ENCODE measurements at regions not wholly inside any gene's neighbourhood (a gene's known extent, or its start where the extent isn't known, plus 50 kb on each side); places are given as distances from the start of the nearest gene placed in this dataset.

GRCh38 chr3:168506589-168506988 is 410.9 kb upstream of the GOLIM4 start:
- intact Hi-C loops (cut with DNase I), result no loop called here
- Histone ChIP-seq H3K36me3 (no peaks in the 10 kb centered on the region), H3K4me3 (no peak overlapping the region), H3K4me1 (no peaks in the 10 kb centered on the region), H3K27ac (no peak overlapping the region), H3K9me3 (no peaks in the 10 kb centered on the region), H3K27me3 (no peaks in the 10 kb centered on the region)
- no peak for DNase-seq
- no peak for ATAC-seq
- TF ChIP-seq, protein P1, sequence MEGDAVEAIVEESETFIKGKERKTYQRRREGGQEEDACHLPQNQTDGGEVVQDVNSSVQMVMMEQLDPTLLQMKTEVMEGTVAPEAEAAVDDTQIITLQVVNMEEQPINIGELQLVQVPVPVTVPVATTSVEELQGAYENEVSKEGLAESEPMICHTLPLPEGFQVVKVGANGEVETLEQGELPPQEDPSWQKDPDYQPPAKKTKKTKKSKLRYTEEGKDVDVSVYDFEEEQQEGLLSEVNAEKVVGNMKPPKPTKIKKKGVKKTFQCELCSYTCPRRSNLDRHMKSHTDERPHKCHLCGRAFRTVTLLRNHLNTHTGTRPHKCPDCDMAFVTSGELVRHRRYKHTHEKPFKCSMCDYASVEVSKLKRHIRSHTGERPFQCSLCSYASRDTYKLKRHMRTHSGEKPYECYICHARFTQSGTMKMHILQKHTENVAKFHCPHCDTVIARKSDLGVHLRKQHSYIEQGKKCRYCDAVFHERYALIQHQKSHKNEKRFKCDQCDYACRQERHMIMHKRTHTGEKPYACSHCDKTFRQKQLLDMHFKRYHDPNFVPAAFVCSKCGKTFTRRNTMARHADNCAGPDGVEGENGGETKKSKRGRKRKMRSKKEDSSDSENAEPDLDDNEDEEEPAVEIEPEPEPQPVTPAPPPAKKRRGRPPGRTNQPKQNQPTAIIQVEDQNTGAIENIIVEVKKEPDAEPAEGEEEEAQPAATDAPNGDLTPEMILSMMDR (IDR thresholded peaks at IDR 0.05), result no peak

DNA sequence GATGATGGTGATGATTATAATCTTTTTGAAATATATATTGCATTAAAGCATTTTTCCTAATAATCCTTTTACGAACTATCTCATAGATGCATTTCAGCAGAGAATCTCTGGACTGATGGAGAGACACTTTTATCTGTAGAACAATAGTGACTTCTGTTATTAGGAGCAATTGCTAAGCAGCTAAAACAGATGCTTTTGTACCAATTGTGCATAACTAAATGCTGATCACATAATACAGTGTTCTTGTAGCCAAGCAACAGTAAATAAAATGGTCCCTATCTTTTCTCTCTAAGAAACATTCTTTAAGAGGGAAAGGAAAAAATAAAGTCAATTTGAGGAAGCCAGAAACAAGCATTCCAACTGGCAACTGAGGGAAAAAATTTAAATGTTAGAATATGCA is 405.8 kb upstream of the GOLIM4 start:
- Histone ChIP-seq H3K27me3 (no peaks in the 10 kb centered on the region), H3K36me3 (no peaks in the 10 kb centered on the region), H3K4me3 (no peak overlapping the region), H3K4me1 (no peaks in the 10 kb centered on the region), H3K9me3 (no peaks in the 10 kb centered on the region), H3K27ac (no peak overlapping the region)
- no peak for DNase-seq
- TF ChIP-seq, protein P1 (IDR thresholded peaks at IDR 0.05), result no peak
- intact Hi-C loops (cut with DNase I), result no loop called here
- no peak for ATAC-seq

DNA sequence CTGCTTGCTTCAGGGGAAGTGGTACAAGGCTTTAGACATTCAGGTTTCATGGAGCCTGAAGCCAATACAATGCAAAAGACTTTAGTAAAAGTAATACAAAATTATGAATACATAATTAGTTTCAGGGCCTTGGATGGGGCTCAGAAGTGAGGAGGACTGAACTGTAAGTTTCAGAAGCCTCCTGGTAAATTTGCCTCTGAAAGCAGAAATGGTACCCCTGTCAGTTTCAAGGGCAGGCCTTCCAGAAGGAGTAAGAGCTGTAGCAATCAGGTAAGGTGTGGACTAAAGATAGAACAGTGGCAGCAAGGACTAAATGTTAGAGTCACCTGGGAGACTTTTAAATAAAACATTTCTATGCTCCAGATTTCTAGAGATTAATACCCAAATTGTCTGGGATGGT is 402.5 kb upstream of the GOLIM4 start:
- no peaks in the 10 kb centered on the region for H3K4me1 ChIP-seq
- DNase-seq, result no peak
- no peak overlapping the region for H3K27ac ChIP-seq
- H3K4me3 ChIP-seq, result no peak overlapping the region
- no peaks in the 10 kb centered on the region for H3K9me3 ChIP-seq
- intact Hi-C loops (cut with DNase I), result no loop called here
- no peaks in the 10 kb centered on the region for H3K27me3 ChIP-seq
- H3K36me3 ChIP-seq, result no peaks in the 10 kb centered on the region
- ATAC-seq, result no peak
- TF ChIP-seq, protein P1 (IDR thresholded peaks at IDR 0.05), result no peak

GRCh38 chr3:168497741-168498140 is 402.0 kb upstream of the GOLIM4 start:
- no peak for DNase-seq
- Histone ChIP-seq H3K27me3 (no peaks in the 10 kb centered on the region), H3K27ac (no peak overlapping the region), H3K4me1 (no peaks in the 10 kb centered on the region), H3K36me3 (no peaks in the 10 kb centered on the region), H3K9me3 (no peaks in the 10 kb centered on the region), H3K4me3 (no peak overlapping the region)
- TF ChIP-seq, protein P1 (IDR thresholded peaks at IDR 0.05), result no peak
- no peak for ATAC-seq
- intact Hi-C loops (cut with DNase I), result no loop called here

- Histone ChIP-seq H3K27me3 (no peaks in the 10 kb centered on the region), H3K9me3 (no peaks in the 10 kb centered on the region), H3K4me1 (no peaks in the 10 kb centered on the region), H3K27ac (no peak overlapping the region), H3K36me3 (no peaks in the 10 kb centered on the region), H3K4me3 (no peak overlapping the region)
- ATAC-seq, result no peak
- no peak for DNase-seq
- TF ChIP-seq, protein P1 (IDR thresholded peaks at IDR 0.05), result no peak
- intact Hi-C loops (cut with DNase I), result no loop called here
These were observed 401.5 kb upstream of the GOLIM4 start for GRCh38 chr3:168497183-168497582.

- Histone ChIP-seq H3K27ac (no peak overlapping the region), H3K9me3 (no peaks in the 10 kb centered on the region), H3K36me3 (no peaks in the 10 kb centered on the region), H3K27me3 (no peaks in the 10 kb centered on the region), H3K4me1 (no peaks in the 10 kb centered on the region), H3K4me3 (no peak overlapping the region)
- ATAC-seq (no peak), DNase-seq (no peak)
- intact Hi-C loops (cut with DNase I), result no loop called here
- TF ChIP-seq, protein P1 (IDR thresholded peaks at IDR 0.05), result no peak
These were observed 400.2 kb upstream of the GOLIM4 start for GRCh38 chr3:168495932-168496331.
